NCI-H2107 (cell line): ENCODE measurements at regions not wholly inside any gene's neighbourhood (a gene's known extent, or its start where the extent isn't known, plus 50 kb on each side); places are given as distances from the start of the nearest gene placed in this dataset.

Experiments
- DNase-seq: peaks from one replicate; lab custom pipeline; 2025; lab: John Stamatoyannopoulos, UW

- no peak for DNase-seq
These were observed 104.6 kb upstream of the TEX51 start for GRCh38 chr2:126793885-126794613.

DNA sequence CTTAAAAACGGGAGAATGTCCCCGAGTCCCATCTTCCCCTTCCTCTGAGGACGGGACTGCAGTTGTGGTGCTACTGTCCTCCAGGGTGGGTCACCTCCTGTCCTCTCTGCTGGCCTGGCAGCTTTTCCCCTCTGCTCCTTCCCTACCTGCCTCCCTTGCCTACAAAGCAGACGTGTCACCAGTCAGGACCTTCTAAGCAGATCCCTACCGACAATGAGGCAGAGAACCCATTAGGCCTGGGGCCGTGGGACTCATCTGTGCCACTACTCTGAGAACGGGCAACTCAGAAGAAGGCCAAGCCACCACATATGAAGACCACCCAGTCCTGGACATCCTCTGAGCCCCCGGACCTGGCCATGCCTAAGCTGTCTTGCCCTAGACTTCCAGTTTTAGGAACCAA lies 103.0 kb upstream of the TEX51 start:
- no peak for DNase-seq

GRCh38 chr2:126796931-126797621 lies 101.6 kb upstream of the TEX51 start:
- no peak for DNase-seq

DNA sequence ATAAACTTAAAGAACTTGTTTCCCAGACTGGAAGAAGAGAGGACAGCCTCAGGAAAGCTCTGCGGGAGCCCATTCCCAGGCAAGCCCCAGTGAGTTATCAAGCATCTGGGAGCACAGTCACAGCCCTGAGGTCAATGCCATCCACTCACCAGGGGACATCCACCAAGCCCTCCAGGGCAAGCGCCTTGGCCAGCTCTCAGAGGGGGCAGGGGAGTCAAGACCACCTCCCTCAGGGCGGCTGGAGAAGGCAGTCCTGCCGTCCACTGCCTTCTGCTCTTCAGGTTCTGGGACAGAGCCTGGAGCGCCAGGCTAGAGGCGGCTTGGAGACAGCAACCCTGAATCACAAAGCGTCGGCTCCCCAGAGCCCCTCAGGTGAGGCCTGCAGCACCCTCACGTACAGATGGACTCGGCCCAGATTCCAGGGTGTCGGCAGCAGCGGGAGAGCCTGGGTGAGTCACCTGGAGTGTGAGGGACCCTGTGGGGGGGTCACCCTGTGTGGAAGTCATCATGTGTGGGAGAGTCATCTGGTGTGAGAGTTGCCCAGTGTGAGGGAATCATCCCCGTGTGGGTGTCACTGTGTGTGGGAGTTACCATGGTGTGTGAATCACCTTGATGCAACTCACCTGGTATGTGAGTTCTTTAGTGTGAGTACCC lies 100.9 kb upstream of the TEX51 start:
- no peak for DNase-seq

- DNase-seq: no peak
These were observed 100.2 kb upstream of the TEX51 start for GRCh38 chr2:126798276-126799140.

GRCh38 chr2:126799301-126799700 lies 99.4 kb upstream of the TEX51 start:
- no peak for DNase-seq

DNA sequence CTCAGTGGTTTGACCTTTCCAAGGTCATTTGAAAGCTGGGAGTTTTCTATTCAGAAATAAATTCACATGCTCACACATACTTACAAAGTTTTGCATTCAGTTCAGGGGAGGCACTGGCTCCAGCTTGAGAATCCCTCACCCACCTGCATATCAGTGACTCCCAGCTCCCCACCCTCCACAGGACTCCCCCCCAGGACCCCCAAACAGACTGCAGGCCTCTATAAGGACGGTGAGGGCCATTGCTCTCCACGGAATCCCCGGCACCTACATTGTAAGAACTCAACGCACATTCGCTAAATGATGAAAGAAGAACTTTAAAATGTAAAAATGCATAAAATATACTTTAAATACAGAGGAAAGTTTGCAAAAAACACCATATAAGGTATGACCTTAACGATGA lies 97.2 kb upstream of the TEX51 start:
- no peak for DNase-seq

GRCh38 chr2:126802316-126802715 lies 96.4 kb upstream of the TEX51 start:
- no peak for DNase-seq

DNA sequence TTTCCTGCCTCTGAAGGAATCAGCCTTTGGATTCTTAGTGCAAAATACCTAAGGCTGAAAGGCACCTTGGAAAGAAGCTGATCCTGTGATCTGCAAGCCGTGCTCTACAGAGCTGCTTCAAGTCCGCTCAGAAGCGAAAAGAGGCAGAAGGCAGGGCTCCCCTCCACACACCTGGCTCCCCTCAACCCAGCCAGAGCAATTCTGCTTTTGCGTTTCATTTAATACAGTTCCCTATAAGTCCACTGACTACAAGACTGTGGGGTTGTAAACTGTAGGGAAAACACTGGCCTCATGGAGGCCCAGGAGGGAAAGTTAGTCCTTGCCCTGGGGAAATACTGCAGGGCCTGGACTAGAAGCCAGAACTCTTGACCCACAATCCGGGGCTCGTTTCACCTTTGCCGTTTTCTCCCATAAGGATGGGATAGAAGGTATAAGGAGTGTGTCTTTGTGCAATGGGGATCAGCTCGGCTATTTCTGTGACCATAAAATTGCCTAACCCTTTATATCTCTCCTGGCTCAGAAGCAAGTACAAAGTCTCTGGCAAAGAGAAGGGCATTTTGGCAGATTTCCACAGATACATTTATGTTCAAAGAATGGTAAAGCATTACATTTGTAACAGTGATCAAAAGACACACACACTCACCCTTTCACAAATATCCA lies 95.8 kb upstream of the TEX51 start:
- no peak for DNase-seq

DNA sequence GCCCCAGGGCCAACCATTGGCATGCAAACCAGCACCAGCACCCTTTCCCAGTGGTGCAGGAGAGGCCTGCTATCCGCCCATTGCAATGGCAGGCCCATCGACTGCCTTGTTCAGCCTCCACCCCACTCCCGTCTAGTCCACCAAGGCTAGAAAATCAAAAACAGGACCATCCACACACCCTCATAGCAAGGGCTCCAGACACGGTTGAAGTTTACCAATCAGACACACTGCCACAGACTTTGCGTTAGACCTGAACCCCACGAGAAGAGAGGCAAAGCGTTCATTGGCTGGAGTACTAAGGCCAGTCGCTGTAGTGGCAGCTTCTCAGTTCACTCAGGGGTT lies 95.3 kb upstream of the TEX51 start:
- DNase-seq: no peak

DNA sequence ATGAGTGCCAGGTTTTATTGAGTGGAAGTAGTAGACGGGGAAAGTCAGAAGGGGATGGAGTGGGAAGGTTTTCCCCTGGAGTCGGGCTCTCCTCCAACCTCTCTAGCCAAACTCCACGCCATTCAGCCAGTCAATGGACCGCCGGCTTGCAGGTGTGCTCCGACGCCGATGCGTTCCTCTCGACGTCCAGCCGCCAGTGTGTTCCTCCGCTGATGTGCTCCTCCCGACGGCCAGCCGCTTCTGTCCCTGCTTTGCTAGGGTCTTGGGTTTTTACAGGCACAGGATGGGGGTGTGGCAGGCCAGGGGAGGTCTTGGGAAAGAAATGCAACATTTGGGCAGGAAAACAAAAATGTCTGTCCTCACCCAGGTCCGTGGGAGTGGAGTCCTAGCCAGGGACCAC lies 94.3 kb upstream of the TEX51 start:
- DNase-seq: no peak

DNA sequence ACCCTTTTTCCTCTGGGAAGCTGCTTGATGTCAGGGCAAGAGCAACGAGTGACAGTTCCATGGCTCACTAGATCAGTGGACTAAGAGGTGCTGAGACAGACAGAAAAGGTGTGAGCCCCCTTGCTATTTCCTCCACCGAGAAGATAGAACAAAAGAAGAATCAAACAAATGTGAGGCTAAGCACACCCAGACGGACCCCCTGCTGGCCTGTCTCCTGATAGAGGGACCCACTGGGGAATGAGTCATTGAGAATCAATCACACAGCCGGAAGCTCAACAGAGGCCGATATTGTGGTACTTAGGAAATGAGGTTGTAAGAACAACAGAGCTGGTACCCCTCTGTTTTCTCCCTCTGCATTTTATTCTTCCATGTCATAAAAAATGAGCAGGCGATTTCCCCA lies 89.8 kb upstream of the TEX51 start:
- no peak for DNase-seq

DNA sequence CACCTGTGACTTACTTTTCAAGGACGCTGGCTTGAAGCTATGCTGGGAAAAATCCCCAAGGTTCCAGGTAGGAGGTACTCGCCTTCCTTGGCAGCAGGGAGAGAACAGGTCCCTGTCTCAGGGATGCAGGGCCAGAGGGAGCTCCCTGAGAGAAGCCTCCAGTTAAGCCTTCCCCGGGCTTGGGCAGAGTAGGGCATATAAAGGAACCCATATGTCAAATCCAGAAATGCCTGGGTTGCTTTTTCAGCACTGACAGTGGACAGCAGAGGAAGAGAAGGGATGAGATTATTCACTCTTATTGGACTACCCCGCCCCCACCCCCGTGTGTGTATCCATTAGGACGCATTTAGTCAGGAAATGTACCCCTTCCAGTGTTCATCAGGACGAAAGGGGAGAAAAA lies 89.3 kb upstream of the TEX51 start:
- DNase-seq: no peak

- no peak for DNase-seq
These were observed 88.7 kb upstream of the TEX51 start for GRCh38 chr2:126810001-126810400.

DNA sequence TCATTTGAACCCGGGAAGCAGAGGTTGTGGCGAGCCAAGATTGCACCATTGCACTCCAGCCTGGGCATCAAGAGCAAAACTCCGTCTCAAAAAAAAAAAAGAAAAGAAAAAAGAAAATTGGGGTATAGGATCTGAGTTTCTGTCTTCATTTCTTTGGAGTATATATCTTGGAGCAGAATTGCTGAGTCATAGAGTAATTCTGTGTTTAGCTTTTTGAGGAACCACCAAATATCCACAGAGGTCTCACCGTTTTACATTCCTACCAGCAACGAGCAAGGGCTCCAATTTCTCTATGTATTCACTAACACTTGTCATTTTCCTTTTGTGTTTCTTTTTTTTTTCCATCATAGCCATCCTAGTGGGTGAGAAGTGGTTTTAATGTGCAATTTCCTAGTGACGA lies 87.6 kb upstream of the TEX51 start:
- DNase-seq: no peak

DNA sequence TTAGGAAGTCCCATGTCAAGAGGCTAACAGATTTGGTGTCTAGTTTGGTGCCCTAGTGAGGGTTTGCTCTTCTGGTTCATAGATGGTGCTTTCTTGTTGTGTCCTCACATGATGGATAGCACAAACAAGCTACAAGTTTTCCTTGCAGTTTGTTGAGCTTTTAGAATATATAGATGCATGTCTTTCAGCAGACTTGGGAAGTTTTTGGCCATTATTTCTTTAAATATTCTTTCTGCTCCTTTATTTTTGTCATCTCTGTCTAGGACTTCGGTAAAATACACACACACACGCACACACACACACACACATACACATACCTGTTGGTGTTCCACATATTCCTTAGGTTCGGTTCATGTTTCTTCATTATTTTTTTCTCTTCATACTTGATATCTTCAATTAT lies 81.5 kb upstream of the TEX51 start:
- no peak for DNase-seq

DNA sequence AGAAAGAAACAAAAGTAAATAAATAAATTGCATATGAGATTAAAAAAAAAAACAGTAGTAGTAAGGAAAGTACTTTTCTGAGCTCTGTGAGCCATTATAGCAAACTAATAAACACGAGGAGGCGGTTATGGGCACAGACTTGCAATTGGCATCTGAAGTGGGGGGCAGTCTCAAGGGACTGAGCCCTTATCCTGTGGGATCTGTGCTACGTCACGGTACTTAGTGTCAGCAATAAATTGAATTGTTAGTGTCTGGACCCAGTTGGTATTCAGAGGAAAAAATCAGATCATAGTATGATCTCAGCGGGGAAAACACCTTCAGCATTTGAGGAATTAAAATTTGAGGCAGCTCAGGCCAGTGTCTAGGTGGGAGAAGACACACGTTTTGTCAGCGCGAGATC lies 76.6 kb upstream of the TEX51 start:
- DNase-seq: no peak

- DNase-seq: no peak
These were observed 75.8 kb upstream of the TEX51 start for GRCh38 chr2:126822921-126823320.

DNA sequence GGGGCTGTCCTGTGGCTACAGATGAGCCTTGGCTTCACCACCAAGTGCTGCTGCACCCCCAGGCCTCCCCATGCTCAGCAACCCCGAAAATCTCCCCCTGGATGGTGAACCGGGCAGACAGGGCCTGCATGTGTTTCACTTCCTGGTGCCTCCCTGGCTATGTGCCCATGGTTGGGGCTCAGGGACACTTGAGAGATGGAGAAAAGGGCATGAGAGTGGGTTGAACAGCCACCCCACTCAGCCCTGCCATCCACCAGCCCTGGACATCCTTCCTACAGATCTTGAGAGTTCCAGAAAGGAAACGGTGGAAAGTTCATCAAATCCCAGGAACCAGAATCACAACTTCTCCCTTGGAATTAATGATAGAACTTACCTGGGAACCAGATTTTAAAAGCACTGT lies 74.7 kb upstream of the TEX51 start:
- DNase-seq: no peak

DNA sequence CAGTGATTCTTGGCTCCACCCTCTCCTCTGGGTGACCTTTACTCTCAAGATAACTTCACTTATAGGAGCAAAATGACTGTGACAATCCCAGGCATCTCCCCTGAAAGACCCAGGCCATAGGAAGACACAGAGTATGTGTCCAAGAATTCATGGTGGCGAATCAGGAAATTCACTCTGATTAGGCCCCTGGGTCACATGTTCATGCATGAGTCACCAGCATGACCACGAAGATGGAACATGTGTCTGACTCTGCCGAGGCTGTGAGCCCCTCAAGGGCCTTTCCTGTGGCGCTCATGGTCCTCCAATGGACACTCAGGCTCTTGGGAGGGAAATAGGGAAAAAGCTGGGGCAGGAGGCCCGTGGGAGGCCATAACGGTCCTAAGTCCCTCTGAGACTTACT lies 74.0 kb upstream of the TEX51 start:
- no peak for DNase-seq

- DNase-seq: no peak
These were observed 73.4 kb upstream of the TEX51 start for GRCh38 chr2:126825316-126825715.

DNA sequence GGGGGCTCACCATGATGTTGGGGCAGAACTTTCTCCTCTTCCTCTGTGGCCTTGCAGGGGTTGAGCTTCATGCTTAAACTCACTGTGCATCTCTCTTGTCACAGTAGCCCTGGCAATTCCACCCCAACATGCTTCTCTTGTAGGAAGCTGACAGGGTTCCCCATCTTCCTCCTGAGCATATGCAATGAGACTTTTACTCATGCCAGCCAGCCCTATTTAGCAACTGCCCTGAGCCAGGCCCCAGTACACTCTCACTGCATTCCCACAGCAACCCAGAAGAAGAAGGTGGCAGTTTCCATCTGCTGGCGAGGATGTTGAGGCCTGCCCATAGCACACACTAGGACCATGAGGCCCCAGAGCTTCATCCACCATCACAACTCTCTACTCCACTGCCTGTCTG lies 72.2 kb upstream of the TEX51 start:
- no peak for DNase-seq
